IPS-20b (cell line): ENCODE measurements at regions not wholly inside any gene's neighbourhood (a gene's known extent, or its start where the extent isn't known, plus 50 kb on each side); places are given as distances from the start of the nearest gene placed in this dataset.

Source experiments
- H3K27ac ChIP-seq: one replicate; pipeline ENCODE4 v1.5.1; 2013; ENCODE audit warnings: low read length
- H3K27me3 ChIP-seq: 2 replicates; pipeline ENCODE4 v1.6.1; 2013; ENCODE audit warnings: mild to moderate bottlenecking, low read length, inconsistent platforms; ENCODE audit not compliant: insufficient read depth
- H3K36me3 ChIP-seq: 2 replicates; pipeline ENCODE4 v1.6.1; 2013; ENCODE audit warnings: low read depth, mild to moderate bottlenecking, inconsistent platforms, low read length, moderate library complexity; ENCODE audit not compliant: insufficient read depth
- H3K4me1 ChIP-seq: 2 replicates; pipeline ENCODE4 v1.6.1; 2013; ENCODE audit warnings: mild to moderate bottlenecking, control low read depth, inconsistent platforms, low read length, moderate library complexity; ENCODE audit not compliant: insufficient read depth
- H3K4me3 ChIP-seq: 2 replicates; pipeline ENCODE4 v1.5.1; 2013; ENCODE audit warnings: mild to moderate bottlenecking, low read length, inconsistent platforms
- H3K9ac ChIP-seq: 2 replicates; pipeline ENCODE4 v1.6.1; 2013; ENCODE audit warnings: low read depth, mild to moderate bottlenecking, inconsistent platforms, low read length, moderate library complexity
- H3K9me3 ChIP-seq: 2 replicates; pipeline ENCODE4 v1.6.1; 2013; ENCODE audit warnings: mild to moderate bottlenecking, low read depth, low read length, inconsistent platforms; ENCODE audit not compliant: insufficient read depth

DNA sequence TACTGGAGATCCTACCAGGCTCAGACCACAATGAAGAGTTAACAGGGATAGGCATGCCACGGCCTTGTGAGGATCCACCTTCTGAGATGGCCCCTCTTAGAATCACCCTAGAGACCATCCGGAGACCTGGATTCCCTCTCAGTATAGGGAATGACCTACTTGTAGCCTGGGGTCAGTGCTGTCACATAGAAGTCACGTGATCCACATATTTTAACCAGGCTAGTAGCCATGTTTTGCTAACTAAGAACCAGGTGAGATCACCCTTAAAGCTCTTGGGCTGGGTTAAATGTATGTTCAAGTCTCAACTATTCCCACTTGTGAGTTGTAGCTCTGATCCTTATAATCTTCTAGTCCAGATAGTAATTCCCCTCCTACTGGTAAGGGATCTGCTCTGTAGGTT lies 215.4 kb downstream of the CCNG2 start:
- no peak overlapping the region for H3K4me3 ChIP-seq
- no peaks in the 10 kb centered on the region for H3K36me3 ChIP-seq
- no peak overlapping the region for H3K9ac ChIP-seq
- no peak overlapping the region for H3K27ac ChIP-seq
- H3K27me3 ChIP-seq = no peaks in the 10 kb centered on the region
- H3K9me3 ChIP-seq = no peaks in the 10 kb centered on the region; the same call in 1 of the 2 replicates
- peaks cover 14% of the 10 kb centered on the region; the same call in 1 of the 2 replicates for H3K4me1 ChIP-seq

DNA sequence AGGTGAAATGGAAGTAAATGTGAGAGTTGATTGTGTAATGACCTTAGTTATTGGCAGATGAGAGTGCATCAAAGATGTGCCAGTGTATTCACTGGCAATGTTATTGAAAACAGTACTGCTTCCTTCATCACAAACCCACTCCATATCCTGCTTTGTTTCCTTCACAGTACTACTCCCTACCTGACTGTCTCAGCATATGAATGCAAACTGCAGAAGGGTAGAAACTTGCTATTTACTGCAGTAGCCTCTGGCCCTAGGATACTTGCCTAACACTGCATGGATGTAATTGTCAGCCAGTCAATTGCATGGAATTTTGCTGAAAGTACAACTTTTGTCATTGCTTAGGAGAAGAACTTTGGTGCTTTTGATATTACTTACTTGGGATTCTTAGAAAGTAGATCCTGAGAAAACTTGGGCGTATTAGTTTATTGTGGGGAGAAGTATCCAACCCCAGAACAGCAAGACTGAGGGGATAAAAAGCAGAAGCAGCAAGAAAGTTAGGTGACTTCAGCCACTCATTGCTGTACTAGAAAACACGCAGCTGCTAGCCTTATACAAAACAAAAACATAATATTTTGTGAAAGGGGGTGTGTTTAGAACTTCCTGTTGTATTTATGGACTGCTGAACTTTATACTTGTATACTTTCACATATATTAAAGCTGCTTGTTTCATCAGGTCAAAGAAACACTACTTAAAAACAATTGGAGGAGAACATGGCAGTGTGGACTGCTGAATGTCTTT lies 219.0 kb downstream of the CCNG2 start:
- Histone ChIP-seq H3K4me3 (no peak overlapping the region), H3K9me3 (no peaks in the 10 kb centered on the region), H3K27ac (no peak overlapping the region), H3K36me3 (no peaks in the 10 kb centered on the region), H3K27me3 (no peaks in the 10 kb centered on the region), H3K9ac (no peak overlapping the region), H3K4me1 (peaks cover 16% of the 10 kb centered on the region; the same call in 1 of the 2 replicates)

DNA sequence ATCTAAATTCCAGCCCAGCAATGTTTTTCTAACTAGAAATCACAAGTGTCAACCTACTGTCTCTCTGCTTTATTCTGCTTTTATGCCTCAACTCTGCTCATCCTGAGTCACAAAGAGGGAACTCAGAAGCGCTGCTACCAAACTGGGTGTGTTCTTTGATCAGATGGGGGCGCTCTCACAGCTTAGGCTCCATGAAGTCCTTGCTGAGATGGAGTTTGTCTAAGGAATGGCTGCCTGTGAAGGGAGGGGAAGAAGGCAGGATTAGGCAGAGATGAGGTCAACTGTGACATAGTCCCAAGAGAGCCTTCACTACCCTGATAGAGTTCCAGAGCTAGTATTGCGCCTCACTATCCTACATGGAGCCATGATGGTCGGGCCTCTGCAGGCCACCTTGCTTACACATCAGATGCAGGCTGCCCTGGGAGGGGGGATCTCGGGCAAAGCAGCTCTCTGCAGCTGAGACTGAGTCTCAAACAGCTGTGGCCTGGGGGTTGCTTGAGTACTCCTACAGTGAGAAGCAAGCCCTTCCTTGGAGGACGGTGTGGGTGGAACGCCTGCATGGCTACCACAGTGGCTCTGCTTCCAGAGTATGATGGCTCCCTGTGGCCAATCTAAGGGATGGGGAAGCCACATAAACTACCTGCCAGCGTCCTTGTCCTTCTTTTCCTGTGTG lies 219.9 kb downstream of the CCNG2 start:
- H3K27ac ChIP-seq = no peak overlapping the region
- no peak overlapping the region for H3K9ac ChIP-seq
- H3K4me3 ChIP-seq = no peak overlapping the region
- H3K4me1 ChIP-seq = peaks cover 16% of the 10 kb centered on the region; the same call in 1 of the 2 replicates
- H3K27me3 ChIP-seq = no peaks in the 10 kb centered on the region
- H3K9me3 ChIP-seq = no peaks in the 10 kb centered on the region
- no peaks in the 10 kb centered on the region for H3K36me3 ChIP-seq

DNA sequence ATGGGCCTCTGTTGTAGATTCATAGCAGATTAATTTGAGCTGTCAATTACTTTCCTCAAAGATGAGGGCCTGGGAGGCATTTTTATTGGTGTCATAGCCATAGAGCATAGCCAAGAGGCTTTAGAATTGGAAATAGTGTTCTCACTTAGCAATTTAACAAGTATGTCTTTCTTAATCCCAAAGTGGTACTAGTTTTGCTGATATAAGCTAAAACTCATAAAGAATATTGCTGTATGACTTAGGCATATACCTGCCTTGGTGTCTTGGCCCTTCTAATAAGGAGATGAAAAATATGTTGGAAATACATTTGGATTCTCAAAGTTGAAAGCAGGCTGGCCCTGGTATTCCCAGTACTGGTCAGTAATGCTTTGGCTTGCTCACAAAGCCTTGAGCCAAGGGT lies 221.5 kb upstream of the CXCL13 start:
- H3K4me3 ChIP-seq = no peak overlapping the region
- no peaks in the 10 kb centered on the region for H3K36me3 ChIP-seq
- H3K4me1 ChIP-seq = peaks cover 9% of the 10 kb centered on the region; the same call in 1 of the 2 replicates
- H3K27me3 ChIP-seq = no peaks in the 10 kb centered on the region
- H3K27ac ChIP-seq = no peak overlapping the region
- H3K9ac ChIP-seq = no peak overlapping the region
- no peaks in the 10 kb centered on the region for H3K9me3 ChIP-seq

DNA sequence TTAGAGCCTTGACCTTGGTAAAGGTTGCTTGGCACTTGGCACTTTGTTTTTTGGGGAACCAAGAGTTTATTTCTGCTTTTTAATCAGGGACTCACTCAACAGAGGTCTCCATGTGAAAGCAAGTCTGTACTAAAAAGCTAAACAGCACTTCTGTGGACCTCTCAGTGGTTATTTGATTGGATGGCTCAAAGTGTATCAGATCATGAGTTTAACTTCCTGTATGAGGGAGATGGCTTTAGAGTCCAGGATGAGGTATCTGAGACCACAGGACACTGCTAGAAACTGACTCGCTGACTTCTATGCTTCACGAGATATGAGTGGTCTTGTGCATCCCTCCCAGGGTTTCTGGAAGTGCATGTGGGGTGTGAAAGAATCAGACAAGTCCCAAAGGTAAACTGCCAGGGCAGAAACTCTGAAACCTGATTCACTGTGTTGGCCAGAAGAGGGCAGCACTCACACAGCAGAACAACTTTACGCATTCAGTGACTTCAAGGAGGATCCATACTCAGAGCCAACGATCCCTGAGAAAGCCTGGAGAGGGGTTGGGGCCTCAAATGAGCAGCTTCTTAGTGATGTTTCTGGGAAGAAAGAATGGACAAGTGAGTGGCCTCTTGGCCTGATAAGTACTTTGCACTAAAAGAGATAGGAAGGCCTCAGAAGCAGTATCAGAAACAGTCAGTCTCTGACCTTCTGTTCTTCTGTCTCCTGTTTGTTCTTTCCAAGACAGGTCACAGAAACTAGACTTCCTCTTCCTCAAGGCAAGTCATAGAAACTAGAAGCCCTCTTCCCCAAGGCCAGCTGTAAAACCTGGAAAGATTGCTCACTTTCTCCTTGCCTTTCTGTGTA lies 220.3 kb upstream of the CXCL13 start:
- no peak overlapping the region for H3K9ac ChIP-seq
- no peaks in the 10 kb centered on the region for H3K9me3 ChIP-seq
- peaks cover 9% of the 10 kb centered on the region; the same call in 1 of the 2 replicates for H3K4me1 ChIP-seq
- no peak overlapping the region for H3K4me3 ChIP-seq
- H3K27me3 ChIP-seq = no peaks in the 10 kb centered on the region
- H3K27ac ChIP-seq = no peak overlapping the region
- no peaks in the 10 kb centered on the region for H3K36me3 ChIP-seq

DNA sequence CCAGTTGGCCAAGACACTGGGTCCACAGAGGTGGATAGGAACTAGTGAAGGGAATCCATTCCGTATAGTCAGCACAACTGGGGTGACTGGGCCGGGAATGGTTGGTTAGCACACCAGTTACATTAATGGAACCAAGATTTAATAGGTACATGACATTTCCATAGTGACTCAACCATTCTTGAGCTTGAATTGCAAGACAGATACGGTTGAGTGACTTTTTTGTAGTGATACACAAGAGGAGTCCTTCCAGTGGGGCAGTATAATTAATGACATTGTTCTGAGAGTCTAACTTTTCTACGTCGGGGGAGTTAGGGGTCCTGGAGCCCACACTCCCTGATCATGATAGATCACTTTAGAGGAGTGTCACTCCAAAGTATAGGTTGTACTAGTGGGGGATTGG lies 211.6 kb upstream of the CXCL13 start:
- no peak overlapping the region for H3K9ac ChIP-seq
- no peak overlapping the region for H3K4me3 ChIP-seq
- no peaks in the 10 kb centered on the region for H3K27me3 ChIP-seq
- H3K9me3 ChIP-seq = no peaks in the 10 kb centered on the region
- H3K27ac ChIP-seq = no peak overlapping the region
- H3K4me1 ChIP-seq = no peaks in the 10 kb centered on the region
- H3K36me3 ChIP-seq = no peaks in the 10 kb centered on the region

DNA sequence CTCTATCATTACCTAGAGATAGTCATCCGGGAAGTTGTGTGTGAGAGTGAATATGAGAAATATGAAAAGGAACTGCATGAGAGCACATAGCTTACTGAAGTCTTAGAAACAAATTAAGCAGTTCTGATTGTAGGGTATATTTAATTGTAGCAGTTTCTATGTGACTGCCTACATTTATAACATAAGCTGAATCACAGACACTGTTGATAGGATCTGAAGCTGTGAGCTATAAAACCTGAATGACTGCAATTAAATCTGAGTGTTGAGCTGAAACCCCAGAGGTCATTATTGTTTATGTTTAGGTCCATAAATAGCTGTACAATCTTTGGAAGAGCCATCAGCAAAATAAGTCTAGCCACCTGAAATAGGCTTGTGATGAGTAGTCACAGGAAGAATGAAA lies 210.1 kb upstream of the CXCL13 start:
- Histone ChIP-seq H3K4me3 (no peak overlapping the region), H3K9ac (no peak overlapping the region), H3K36me3 (no peaks in the 10 kb centered on the region), H3K27me3 (no peaks in the 10 kb centered on the region), H3K4me1 (no peaks in the 10 kb centered on the region), H3K9me3 (no peaks in the 10 kb centered on the region), H3K27ac (no peak overlapping the region)

DNA sequence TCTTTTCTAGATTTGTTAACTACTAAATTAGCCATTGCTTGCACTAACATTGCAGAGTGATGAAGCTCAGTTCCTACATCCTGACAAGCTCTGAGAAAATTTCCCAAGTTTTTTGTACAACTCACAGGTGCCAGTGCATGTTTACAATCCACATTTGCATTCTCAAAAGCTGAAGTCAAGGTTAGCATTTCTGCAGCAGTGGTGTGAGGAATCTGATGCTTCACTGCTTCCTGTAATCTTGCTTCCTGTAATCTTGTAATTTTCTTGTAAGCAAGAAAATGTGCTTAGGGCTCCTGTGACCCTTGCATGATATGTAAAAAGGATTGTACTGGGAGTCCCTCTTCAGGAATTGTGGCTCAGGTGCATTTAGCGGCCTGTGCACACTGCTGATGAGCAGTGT lies 207.4 kb upstream of the CXCL13 start:
- H3K9me3 ChIP-seq = no peaks in the 10 kb centered on the region
- no peak overlapping the region for H3K9ac ChIP-seq
- H3K27me3 ChIP-seq = no peaks in the 10 kb centered on the region; the same call in 1 of the 2 replicates
- H3K4me3 ChIP-seq = no peak overlapping the region
- no peaks in the 10 kb centered on the region for H3K4me1 ChIP-seq
- no peak overlapping the region for H3K27ac ChIP-seq
- no peaks in the 10 kb centered on the region for H3K36me3 ChIP-seq

DNA sequence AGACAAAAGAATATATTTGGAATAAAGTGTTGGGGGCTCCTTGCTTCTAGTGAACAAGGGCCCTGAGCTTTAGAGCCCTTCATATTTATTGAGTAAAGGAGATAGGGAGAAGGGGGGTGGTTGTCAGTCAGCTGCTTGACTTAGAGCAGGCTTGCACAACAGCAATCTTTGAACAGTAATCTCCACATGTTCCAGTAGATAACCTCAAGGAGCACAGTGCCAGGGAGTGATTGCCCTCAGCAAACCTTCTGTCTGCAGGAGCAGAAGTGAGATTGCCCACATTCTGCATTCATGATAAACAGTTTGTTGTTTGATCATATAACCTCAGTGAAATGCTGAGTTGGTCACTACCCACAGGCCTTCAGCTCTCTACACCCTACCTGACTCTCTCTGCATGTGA lies 205.8 kb upstream of the CXCL13 start:
- Histone ChIP-seq H3K27me3 (no peaks in the 10 kb centered on the region; the same call in 1 of the 2 replicates), H3K27ac (no peak overlapping the region), H3K4me3 (no peak overlapping the region), H3K9ac (no peak overlapping the region), H3K36me3 (no peaks in the 10 kb centered on the region), H3K9me3 (no peaks in the 10 kb centered on the region), H3K4me1 (no peaks in the 10 kb centered on the region)

DNA sequence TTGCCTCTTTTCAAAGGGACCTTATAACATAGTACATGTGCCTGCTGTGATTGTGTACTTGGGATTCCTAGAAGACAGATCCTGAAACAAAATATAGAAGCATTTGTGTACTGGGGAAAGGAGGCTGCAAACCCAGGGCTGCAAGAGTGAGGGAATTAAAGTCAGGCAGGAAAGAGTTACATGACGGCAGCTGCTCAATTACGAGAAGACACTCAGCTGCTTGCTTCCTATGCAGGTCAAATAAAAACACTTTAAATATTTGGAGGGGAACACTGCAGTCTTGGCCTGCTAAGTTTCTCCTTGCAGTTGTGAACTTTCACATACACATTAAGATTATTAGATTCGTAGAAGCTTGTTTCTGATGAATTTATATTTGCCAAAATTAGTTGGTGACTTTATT lies 191.9 kb upstream of the CXCL13 start:
- Histone ChIP-seq H3K27me3 (no peaks in the 10 kb centered on the region), H3K9ac (no peak overlapping the region), H3K36me3 (no peaks in the 10 kb centered on the region), H3K27ac (no peak overlapping the region), H3K4me1 (no peaks in the 10 kb centered on the region), H3K9me3 (no peaks in the 10 kb centered on the region), H3K4me3 (no peak overlapping the region)

DNA sequence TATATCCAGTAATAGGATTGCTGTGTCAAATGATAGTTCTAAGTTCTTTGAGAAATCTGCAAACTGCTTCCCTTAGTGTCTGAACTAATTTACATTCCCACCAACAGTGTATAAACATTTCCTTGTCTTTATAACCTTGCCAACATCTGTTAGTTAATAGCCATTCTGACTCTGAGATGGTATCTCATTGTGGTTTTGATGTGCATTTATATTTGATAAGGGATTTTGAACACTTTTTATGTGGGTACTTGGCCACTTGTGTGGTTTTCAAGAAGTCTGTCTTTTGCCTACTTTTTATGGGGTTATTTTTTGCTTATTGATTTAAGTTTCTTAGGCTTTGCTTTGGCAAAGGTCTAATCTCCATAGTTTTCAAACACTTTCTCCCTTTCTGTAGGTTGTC lies 189.9 kb upstream of the CXCL13 start:
- Histone ChIP-seq H3K27me3 (no peaks in the 10 kb centered on the region), H3K9me3 (no peaks in the 10 kb centered on the region), H3K36me3 (no peaks in the 10 kb centered on the region), H3K4me1 (no peaks in the 10 kb centered on the region), H3K27ac (no peak overlapping the region), H3K9ac (no peak overlapping the region), H3K4me3 (no peak overlapping the region)
